ENCODE measurements at regions not wholly inside any gene's neighbourhood (a gene's known extent, or its start where the extent isn't known, plus 50 kb on each side); places are given as distances from the start of the nearest gene placed in this dataset.
"Not testable (repeated sequence)": the region's sequence is repeated elsewhere in the genome, so short reads cannot be mapped to it uniquely, and the experiment has no call there.

- no peak for DNase-seq (ENCODE audit: low read depth in 2 of 3, low spot score in 2 of 3)
Observed at GRCh38 chr7:17396692-17397091, 98.2 kb downstream of the AHR start.

GRCh38 chr7:17401791-17402627 lies 103.6 kb downstream of the AHR start:
- peak in 2 of 3 donors; percentile 37 to 69 for DNase-seq (ENCODE audit: low read depth in 2 of 3, low spot score in 2 of 3)

- DNase-seq (ENCODE audit: low read depth in 2 of 3, low spot score in 2 of 3) = no peak
Observed at GRCh38 chr7:17402628-17403278, 104.3 kb downstream of the AHR start.

- DNase-seq (ENCODE audit: low read depth in 2 of 3, low spot score in 2 of 3) = peak in 1 of 3 donors; percentile 46
Observed at GRCh38 chr7:17404006-17404405, 105.6 kb downstream of the AHR start.

- no peak for DNase-seq (ENCODE audit: low read depth in 2 of 3, low spot score in 2 of 3)
Observed at GRCh38 chr7:17405786-17406185, 107.3 kb downstream of the AHR start.

GRCh38 chr7:17406738-17407137 lies 108.3 kb downstream of the AHR start:
- no peak for DNase-seq (ENCODE audit: low read depth in 2 of 3, low spot score in 2 of 3)

GRCh38 chr7:17407229-17407628 lies 108.8 kb downstream of the AHR start:
- DNase-seq (ENCODE audit: low read depth in 2 of 3, low spot score in 2 of 3) = peak in 1 of 3 donors; percentile 35

GRCh38 chr7:17408245-17408903 lies 109.9 kb downstream of the AHR start:
- peak in 1 of 3 donors; percentile 16 for DNase-seq (ENCODE audit: low read depth in 2 of 3, low spot score in 2 of 3)

- no peak for DNase-seq (ENCODE audit: low read depth in 2 of 3, low spot score in 2 of 3)
Observed at GRCh38 chr7:17408904-17409290, 110.4 kb downstream of the AHR start.

- DNase-seq (ENCODE audit: low read depth in 2 of 3, low spot score in 2 of 3) = no peak
Observed at GRCh38 chr7:17411922-17412321, 113.5 kb downstream of the AHR start.

- DNase-seq (ENCODE audit: low read depth in 2 of 3, low spot score in 2 of 3) = no peak
Observed at GRCh38 chr7:17412883-17413282, 114.4 kb downstream of the AHR start.

- DNase-seq (ENCODE audit: low read depth in 2 of 3, low spot score in 2 of 3) = no peak
Observed at GRCh38 chr7:17415955-17416354, 117.5 kb downstream of the AHR start.

GRCh38 chr7:17420308-17421015 lies 122.0 kb downstream of the AHR start:
- not testable (repeated sequence) for DNase-seq (ENCODE audit: low read depth in 2 of 3, low spot score in 2 of 3)

- DNase-seq (ENCODE audit: low read depth in 2 of 3, low spot score in 2 of 3) = no peak
Observed at GRCh38 chr7:17421941-17422340, 123.5 kb downstream of the AHR start.

- no peak for DNase-seq (ENCODE audit: low read depth in 2 of 3, low spot score in 2 of 3)
Observed at GRCh38 chr7:17422966-17423365, 124.5 kb downstream of the AHR start.

- peak in 1 of 3 donors; percentile 29 for DNase-seq (ENCODE audit: low read depth in 2 of 3, low spot score in 2 of 3)
Observed at GRCh38 chr7:17427924-17428323, 129.5 kb downstream of the AHR start.

- no peak for DNase-seq (ENCODE audit: low read depth in 2 of 3, low spot score in 2 of 3)
Observed at GRCh38 chr7:17429579-17429978, 131.1 kb downstream of the AHR start.

- no peak for DNase-seq (ENCODE audit: low read depth in 2 of 3, low spot score in 2 of 3)
Observed at GRCh38 chr7:17432793-17433192, 134.3 kb downstream of the AHR start.

GRCh38 chr7:17434191-17434590 lies 135.7 kb downstream of the AHR start:
- no peak for DNase-seq (ENCODE audit: low read depth in 2 of 3, low spot score in 2 of 3)

- no peak for DNase-seq (ENCODE audit: low read depth in 2 of 3, low spot score in 2 of 3)
Observed at GRCh38 chr7:17434841-17435692, 136.6 kb downstream of the AHR start.

Data from hematopoietic multipotent progenitor cell (in vitro differentiated cells).